Prostate gland (tissue), 2 donors: ENCODE measurements at regions not wholly inside any gene's neighbourhood (a gene's known extent, or its start where the extent isn't known, plus 50 kb on each side); places are given as distances from the start of the nearest gene placed in this dataset.

Experiments used
- DNase-seq: peaks from one replicate; pipeline ENCODE4 v3.0.0-alpha.2; 2019; ENCODE audit warnings: low spot score
- H3K27ac ChIP-seq, 2 donors: fragments of 200-600 bp; sonication (generic); 2 replicates each; pipeline ENCODE4 v1.5.1; 2017 to 2019
- H3K27me3 ChIP-seq: fragments of 200-600 bp; sonication (generic); replicated peaks from 2 replicates; pipeline ENCODE4 v1.5.1; 2019; ENCODE audit not compliant: insufficient read depth
- H3K36me3 ChIP-seq, 2 donors: fragments of 200-600 bp; sonication (generic); 1 replicate in 1 of 2; 2 replicates in 1 of 2; pipeline versions ENCODE4 v1.5.1 to v1.8.1; 2017 to 2019
- H3K4me1 ChIP-seq: fragments of 200-600 bp; sonication (generic); replicated peaks from 2 replicates; pipeline ENCODE4 v1.5.1; 2019
- H3K4me3 ChIP-seq, 2 donors: fragments of 200-600 bp; sonication (generic); 2 replicates each; pipeline ENCODE4 v1.5.1; 2017 to 2019
- H3K9me3 ChIP-seq: fragments of 200-600 bp; sonication (generic); 2 replicates; pipeline ENCODE4 v1.5.1; 2017
- CTCF ChIP-seq, 4 experiments: fragments of 200-600 bp in 2 of 4; fragments of 450-650 bp in 2 of 4; sonication (generic) in 2 of 4; IDR thresholded peaks; 1 replicate in 3 of 4; 2 replicates in 1 of 4; pipeline ENCODE4 v1.5.1; 2016 to 2019; ENCODE audit warnings: antibody characterized with exemption in 4 of 4, mild to moderate bottlenecking in 2 of 4, moderate library complexity in 2 of 4
- POLR2A ChIP-seq: fragments of 450-650 bp; IDR thresholded peaks from one replicate; pipeline ENCODE4 v1.6.1; 2016; ENCODE audit warnings: antibody characterized with exemption, mild to moderate bottlenecking
- POLR2AphosphoS5 ChIP-seq: sonication (generic); formaldehyde crosslinking; IDR thresholded peaks from one replicate; pipeline ENCODE4 v1.6.1; 2017; ENCODE audit warnings: antibody characterized with exemption
- WGBS: methylation state at CpG from one replicate; pipeline ENCODE4 v1.1.5; 2018; 5-methylcytosine and 5-hydroxymethylcytosine counted together
- intact Hi-C: fragments of 100-400 bp; cut with DNase I; formaldehyde crosslinking; loops from one replicate; pipeline ENCODE4 v1.14.2; 2022

DNA sequence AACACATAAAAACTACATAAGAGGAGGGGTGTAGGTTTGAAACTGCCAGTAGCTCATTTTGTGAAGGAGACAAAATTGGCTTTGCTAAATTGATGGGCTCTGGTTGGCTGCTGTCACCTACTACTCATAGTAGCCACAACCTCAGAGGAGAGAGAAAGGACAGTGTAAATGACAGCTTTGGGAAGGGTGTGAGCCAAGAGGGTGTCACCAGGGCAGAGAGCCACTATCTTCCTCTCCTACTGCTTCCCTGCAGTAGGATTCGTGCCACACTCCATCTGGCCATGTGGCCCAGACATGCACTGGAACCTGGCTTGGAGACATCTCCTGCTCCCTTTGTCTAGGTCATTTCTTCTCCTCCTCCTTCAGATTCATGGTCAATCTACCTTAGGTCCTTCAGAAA lies 455.9 kb downstream of the ENC1 start:
- H3K27me3 ChIP-seq = no peaks in the 10 kb centered on the region
- intact Hi-C loops = no loop called here
- WGBS = 57% methylated on average over 1 of the region's 1 CpG
- no peaks in the 10 kb centered on the region for H3K9me3 ChIP-seq
- H3K4me1 ChIP-seq = no peaks in the 10 kb centered on the region
- no peak for DNase-seq
- no peak overlapping the region for H3K4me3 ChIP-seq
- H3K36me3 ChIP-seq = no peaks in the 10 kb centered on the region
- H3K27ac ChIP-seq = no peak overlapping the region
- TF ChIP-seq POLR2A (no peak), POLR2AphosphoS5 (no peak), CTCF (IDR thresholded peaks at IDR 0.05) (no peak)

GRCh38 chr5:74183041-74183440 lies 457.5 kb downstream of the ENC1 start:
- Histone ChIP-seq H3K9me3 (no peaks in the 10 kb centered on the region), H3K27ac (no peak overlapping the region), H3K27me3 (no peaks in the 10 kb centered on the region), H3K36me3 (no peaks in the 10 kb centered on the region), H3K4me1 (no peaks in the 10 kb centered on the region), H3K4me3 (no peak overlapping the region)
- intact Hi-C loops = no loop called here
- DNase-seq = no peak
- no peak for TF ChIP-seq CTCF (IDR thresholded peaks at IDR 0.05)
- no peak for TF ChIP-seq POLR2AphosphoS5
- no peak for TF ChIP-seq POLR2A
- WGBS = 53% methylated on average over 8 of the region's 8 CpGs

GRCh38 chr5:74182603-74183002 lies 457.9 kb downstream of the ENC1 start:
- 37% methylated on average over 6 of the region's 6 CpGs for WGBS
- no peaks in the 10 kb centered on the region for H3K27me3 ChIP-seq
- no peaks in the 10 kb centered on the region for H3K9me3 ChIP-seq
- no peak overlapping the region for H3K4me3 ChIP-seq
- intact Hi-C loops = no loop called here
- no peaks in the 10 kb centered on the region for H3K36me3 ChIP-seq
- DNase-seq = no peak
- TF ChIP-seq CTCF (IDR thresholded peaks at IDR 0.05) (no peak), POLR2AphosphoS5 (no peak)
- H3K27ac ChIP-seq = no peak overlapping the region
- no peaks in the 10 kb centered on the region for H3K4me1 ChIP-seq

DNA sequence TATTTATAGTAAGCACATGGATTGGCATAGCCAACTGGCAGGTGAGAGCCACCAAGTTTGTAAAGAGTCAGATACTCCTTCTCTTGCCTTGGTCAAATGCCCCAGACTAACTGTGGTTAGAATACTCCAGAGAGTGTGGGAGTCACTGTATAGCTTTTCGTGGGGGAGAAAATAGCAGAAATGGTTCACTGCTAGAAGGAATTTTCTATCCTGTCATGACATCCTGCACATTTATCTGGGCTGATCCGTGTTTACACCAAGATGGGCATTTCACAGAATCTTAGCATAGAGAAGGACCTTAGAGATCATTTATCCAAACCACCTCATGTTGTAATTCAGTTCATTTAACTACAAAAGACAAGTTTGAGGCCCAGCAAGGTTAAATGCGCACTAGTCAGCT lies 460.8 kb downstream of the ENC1 start:
- no peaks in the 10 kb centered on the region for H3K4me1 ChIP-seq
- WGBS = 95% methylated on average over 3 of the region's 3 CpGs
- no peaks in the 10 kb centered on the region for H3K9me3 ChIP-seq
- no peaks in the 10 kb centered on the region for H3K27me3 ChIP-seq
- no peak overlapping the region for H3K27ac ChIP-seq
- no peak overlapping the region for H3K4me3 ChIP-seq
- H3K36me3 ChIP-seq = no peaks in the 10 kb centered on the region
- intact Hi-C loops = no loop called here
- no peak for TF ChIP-seq POLR2AphosphoS5
- TF ChIP-seq CTCF (IDR thresholded peaks at IDR 0.05) = no peak
- TF ChIP-seq POLR2A = no peak
- no peak for DNase-seq

GRCh38 chr5:74179179-74179578 lies 461.3 kb downstream of the ENC1 start:
- Histone ChIP-seq H3K4me3 (no peak overlapping the region), H3K27me3 (no peaks in the 10 kb centered on the region), H3K4me1 (no peaks in the 10 kb centered on the region), H3K9me3 (no peaks in the 10 kb centered on the region), H3K36me3 (no peaks in the 10 kb centered on the region), H3K27ac (no peak overlapping the region)
- no peak for DNase-seq
- 59% methylated on average over 2 of the region's 2 CpGs for WGBS
- no peak for TF ChIP-seq POLR2AphosphoS5
- TF ChIP-seq POLR2A = no peak
- no peak for TF ChIP-seq CTCF (IDR thresholded peaks at IDR 0.05)
- intact Hi-C loops = no loop called here
